Endothelial cell of umbilical vein (primary cell): ENCODE measurements at regions not wholly inside any gene's neighbourhood (a gene's known extent, or its start where the extent isn't known, plus 50 kb on each side); places are given as distances from the start of the nearest gene placed in this dataset.

ENCODE experiments used
- BruUV-seq: library from RNA; stranded (reverse); fragments of 400-500 nt; replicated peaks from 2 replicates; lab custom pipeline; 2021; lab: Mats Ljungman, UMichigan
- CTCF ChIA-PET: fragments of 300-600, 350-600 bp; sonication (Branson Sonifier 250); formaldehyde crosslinking; loops from one replicate; lab custom pipeline; 2021; ENCODE audit warnings: antibody characterized with exemption, inconsistent platforms; lab: Charles Lee
- POLR2A ChIA-PET: fragments of 300-600, 350-600 bp; sonication (Branson Sonifier 250); formaldehyde crosslinking; loops from one replicate; lab custom pipeline; 2021; ENCODE audit warnings: antibody characterized with exemption, inconsistent platforms; lab: Charles Lee
- DNase-seq: peaks from one replicate; pipeline ENCODE4 v3.0.0-alpha.2; 2011; ENCODE audit warnings: low read depth, low spot score
- FAIRE-seq: peaks from 2 replicates; lab custom pipeline; 2011; peaks lifted over from hg19 to GRCh38; lab: Jason Lieb, UNC
- H2AFZ ChIP-seq: 2 replicates; pipeline ENCODE4 v1.6.0; 2012; ENCODE audit warnings: low read depth, low read length, control low read depth, inconsistent platforms
- H3K27ac ChIP-seq: 2 replicates; pipeline ENCODE4 v1.5.1; 2011; ENCODE audit warnings: low read depth, mild to moderate bottlenecking, control low read depth, low read length, moderate library complexity; ENCODE audit not compliant: insufficient read depth
- H3K27me3 ChIP-seq, 2 experiments: 2 replicates each; pipeline versions ENCODE4 v1.6.0 to v1.6.1; 2011; ENCODE audit warnings: low read length in 2 of 2, mixed read lengths in 1 of 2; ENCODE audit not compliant: control insufficient read depth in 2 of 2, insufficient read depth in 2 of 2
- H3K36me3 ChIP-seq, 2 experiments: 2 replicates in 1 of 2; 3 replicates in 1 of 2; pipeline ENCODE4 v1.5.1; 2011; ENCODE audit warnings: low read length in 2 of 2, mild to moderate bottlenecking in 1 of 2, moderate library complexity in 1 of 2; ENCODE audit not compliant: control insufficient read depth in 2 of 2, insufficient read depth in 2 of 2; ENCODE audit errors: extremely low read depth in 1 of 2
- H3K4me1 ChIP-seq: 3 replicates; pipeline ENCODE4 v1.5.1; 2011; ENCODE audit warnings: mild to moderate bottlenecking, low read length; ENCODE audit not compliant: control insufficient read depth, insufficient read depth; ENCODE audit errors: extremely low read depth
- H3K4me2 ChIP-seq: 2 replicates; pipeline ENCODE4 v1.6.1; 2011; ENCODE audit warnings: low read length, control low read depth, mixed read lengths; ENCODE audit not compliant: insufficient read depth
- H3K4me3 ChIP-seq, 3 experiments: fragments of 200-600 bp in 1 of 3; sonication (generic), shearing (Covaris generic) in 1 of 3; replicated peaks in 1 of 3; 2 replicates each; pipeline ENCODE4 v1.5.1; 2011 to 2016; ENCODE audit warnings: control low read depth in 3 of 3, low read length in 3 of 3, mild to moderate bottlenecking in 2 of 3, inconsistent platforms in 1 of 3, low read depth in 1 of 3, moderate library complexity in 1 of 3; ENCODE audit not compliant: insufficient read depth in 1 of 3
- H3K79me2 ChIP-seq: 2 replicates; pipeline ENCODE4 v1.6.0; 2012; ENCODE audit warnings: low read length, inconsistent platforms; ENCODE audit not compliant: control insufficient read depth, insufficient read depth
- H3K9ac ChIP-seq: replicated peaks from 2 replicates; pipeline ENCODE3; 2011; ENCODE audit warnings: low read length, control low read depth; ENCODE audit not compliant: insufficient read depth; ENCODE audit errors: extremely low read depth
- H3K9me1 ChIP-seq: replicated peaks from 3 replicates; pipeline ENCODE4 v1.6.0; 2011; ENCODE audit warnings: mild to moderate bottlenecking, low read length; ENCODE audit not compliant: control insufficient read depth, insufficient read depth; ENCODE audit errors: extremely low read depth
- H3K9me3 ChIP-seq: replicated peaks from 2 replicates; pipeline ENCODE4 v1.5.1; 2012; ENCODE audit warnings: low read length, inconsistent platforms; ENCODE audit not compliant: control insufficient read depth, insufficient read depth
- H4K20me1 ChIP-seq: replicated peaks from 2 replicates; pipeline ENCODE3; 2011; ENCODE audit warnings: mild to moderate bottlenecking, low read length; ENCODE audit not compliant: control insufficient read depth, insufficient read depth; ENCODE audit errors: extremely low read depth
- CTCF ChIP-seq, 2 donors: IDR thresholded peaks; 1 replicate in 1 of 2; 2 replicates in 1 of 2; pipeline ENCODE4 v1.5.1; 2011; ENCODE audit warnings: low read length in 2 of 2, mild to moderate bottlenecking in 2 of 2, moderate library complexity in 2 of 2, control low read depth in 1 of 2, inconsistent platforms in 1 of 2, low read depth in 1 of 2; ENCODE audit not compliant: insufficient read depth in 1 of 2; ENCODE audit errors: extremely low read depth in 1 of 2
- EZH2 ChIP-seq: IDR thresholded peaks from 2 replicates; pipeline ENCODE4 v1.6.1; 2012; ENCODE audit warnings: borderline replicate concordance, low read depth, mild to moderate bottlenecking, moderate library complexity, low read length, inconsistent platforms; ENCODE audit not compliant: severe bottlenecking
- FOS ChIP-seq: IDR thresholded peaks from 2 replicates; pipeline ENCODE4 v1.6.1; 2011; ENCODE audit warnings: mild to moderate bottlenecking, low read length, moderate library complexity, borderline replicate concordance; ENCODE audit not compliant: insufficient read depth
- JUN ChIP-seq: IDR thresholded peaks from 2 replicates; pipeline ENCODE4 v1.6.1; 2011; ENCODE audit warnings: borderline replicate concordance, low read depth; ENCODE audit not compliant: insufficient read length, insufficient read depth
- MAX ChIP-seq: IDR thresholded peaks from 2 replicates; pipeline ENCODE4 v1.6.1; 2011; ENCODE audit not compliant: insufficient read depth, insufficient read length
- MYC ChIP-seq: IDR thresholded peaks from one replicate; pipeline ENCODE4 v1.6.1; 2011; ENCODE audit warnings: mild to moderate bottlenecking, low read depth, low read length
- POLR2AphosphoS5 ChIP-seq: IDR thresholded peaks from 2 replicates; pipeline ENCODE4 v1.6.1; 2012; ENCODE audit warnings: low read depth, mild to moderate bottlenecking, control low read depth, low read length, moderate library complexity; ENCODE audit not compliant: insufficient read depth
- dilution Hi-C: fragments of 300-500 bp; cut with MboI; formaldehyde crosslinking; loops from one replicate; pipeline ENCODE4 v1.15.0; 2019; ENCODE audit warnings: low sequenced_read_pairs; ENCODE audit not compliant: extremely low pct_ligation_motif_present
- intact Hi-C: fragments of 100-400 bp; cut with micrococcal nuclease; formaldehyde crosslinking; loops from one replicate; pipeline ENCODE4 v1.10.0; 2022

GRCh38 chr1:229028987-229029878 lies 241.7 kb upstream of the RAB4A start:
- Histone ChIP-seq H3K4me1 (peaks cover 26% of the 10 kb centered on the region), H3K79me2 (no peaks in the 10 kb centered on the region), H3K4me3 (no peak overlapping the region), H2AFZ (no peak overlapping the region), H3K36me3 (no peaks in the 10 kb centered on the region), H4K20me1 (no peaks in the 10 kb centered on the region), H3K9ac (no peak overlapping the region), H3K9me3 (no peaks in the 10 kb centered on the region), H3K27ac (no peak overlapping the region), H3K9me1 (no peaks in the 10 kb centered on the region), H3K4me2 (no peak overlapping the region), H3K27me3 (no peaks in the 10 kb centered on the region)
- DNase-seq (no peak), FAIRE-seq (no peak)
- ChIA-PET CTCF (interaction anchor here (1.3 kb wide), 1 partner anchor 293 kb away, joined by 3 read pairs; no protein-coding TSS in a partner anchor), POLR2A (no interaction called here)
- BruUV-seq = no TSS peak
- dilution Hi-C loops = no loop called here
- intact Hi-C loops = loop anchor here (5.0 kb wide), 1 partner anchor 192 kb away; no protein-coding TSS in a partner anchor
- TF ChIP-seq POLR2AphosphoS5 = no peak
- TF ChIP-seq FOS = no peak
- TF ChIP-seq MAX = no peak
- no peak for TF ChIP-seq EZH2
- no peak for TF ChIP-seq MYC
- no peak for TF ChIP-seq JUN
- no peak for TF ChIP-seq CTCF (IDR thresholded peaks at IDR 0.05; ENCODE audit: extremely low read depth in 1 of 2, insufficient read depth in 1 of 2, low read depth in 1 of 2, low read length in 2 of 2)
